Parathyroid adenoma (tissue), 2 donors: ENCODE measurements at regions not wholly inside any gene's neighbourhood (a gene's known extent, or its start where the extent isn't known, plus 50 kb on each side); places are given as distances from the start of the nearest gene placed in this dataset.

ENCODE experiments used
- H2AFZ ChIP-seq: fragments of 300-600 bp; sonication (generic); one replicate; pipeline ENCODE4 v1.7.0; 2017; ENCODE audit warnings: antibody characterized with exemption, mild to moderate bottlenecking
- H3K27ac ChIP-seq: fragments of 300-600 bp; sonication (generic); one replicate; pipeline ENCODE4 v1.7.0; 2017
- H3K27me3 ChIP-seq: fragments of 300-600 bp; sonication (generic); one replicate; pipeline ENCODE4 v1.7.0; 2017; ENCODE audit warnings: low read length; ENCODE audit not compliant: control insufficient read depth, insufficient read depth
- H3K36me3 ChIP-seq: fragments of 300-600 bp; sonication (generic); one replicate; pipeline ENCODE4 v1.7.0; 2017; ENCODE audit warnings: low read length; ENCODE audit not compliant: control insufficient read depth, insufficient read depth
- H3K4me1 ChIP-seq: fragments of 300-600 bp; sonication (generic); one replicate; pipeline ENCODE4 v1.7.0; 2017; ENCODE audit warnings: control low read depth
- H3K4me2 ChIP-seq: fragments of 300-600 bp; sonication (generic); one replicate; pipeline ENCODE4 v1.7.0; 2017; ENCODE audit warnings: low read length
- H3K4me3 ChIP-seq: fragments of 300-600 bp; sonication (generic); one replicate; pipeline ENCODE4 v1.7.0; 2017; ENCODE audit warnings: low read depth, low read length
- H3K79me2 ChIP-seq: fragments of 300-600 bp; sonication (generic); one replicate; pipeline ENCODE4 v1.7.0; 2017; ENCODE audit warnings: control low read depth
- H3K9ac ChIP-seq: fragments of 300-600 bp; sonication (generic); one replicate; pipeline ENCODE4 v1.7.0; 2017; ENCODE audit warnings: mild to moderate bottlenecking
- H3K9me3 ChIP-seq: fragments of 300-600 bp; sonication (generic); one replicate; pipeline ENCODE4 v1.7.0; 2017; ENCODE audit warnings: low read length; ENCODE audit not compliant: control insufficient read depth
- TF ChIP-seq, protein P1 (sequence below): fragments of 300-600 bp; sonication (generic); IDR thresholded peaks from one replicate; pipeline ENCODE4 v1.7.0; 2017; ENCODE audit warnings: antibody characterized with exemption, mild to moderate bottlenecking
- donor health status: primary hyperparathyroidism.

- Histone ChIP-seq H3K4me1 (no peaks in the 10 kb centered on the region), H3K79me2 (no peaks in the 10 kb centered on the region), H3K4me2 (no peak overlapping the region), H3K4me3 (no peak overlapping the region), H3K27ac (no peak overlapping the region), H3K9me3 (no peaks in the 10 kb centered on the region), H3K36me3 (no peaks in the 10 kb centered on the region), H3K27me3 (no peaks in the 10 kb centered on the region), H2AFZ (no peak overlapping the region), H3K9ac (no peak overlapping the region)
- TF ChIP-seq, protein P1, sequence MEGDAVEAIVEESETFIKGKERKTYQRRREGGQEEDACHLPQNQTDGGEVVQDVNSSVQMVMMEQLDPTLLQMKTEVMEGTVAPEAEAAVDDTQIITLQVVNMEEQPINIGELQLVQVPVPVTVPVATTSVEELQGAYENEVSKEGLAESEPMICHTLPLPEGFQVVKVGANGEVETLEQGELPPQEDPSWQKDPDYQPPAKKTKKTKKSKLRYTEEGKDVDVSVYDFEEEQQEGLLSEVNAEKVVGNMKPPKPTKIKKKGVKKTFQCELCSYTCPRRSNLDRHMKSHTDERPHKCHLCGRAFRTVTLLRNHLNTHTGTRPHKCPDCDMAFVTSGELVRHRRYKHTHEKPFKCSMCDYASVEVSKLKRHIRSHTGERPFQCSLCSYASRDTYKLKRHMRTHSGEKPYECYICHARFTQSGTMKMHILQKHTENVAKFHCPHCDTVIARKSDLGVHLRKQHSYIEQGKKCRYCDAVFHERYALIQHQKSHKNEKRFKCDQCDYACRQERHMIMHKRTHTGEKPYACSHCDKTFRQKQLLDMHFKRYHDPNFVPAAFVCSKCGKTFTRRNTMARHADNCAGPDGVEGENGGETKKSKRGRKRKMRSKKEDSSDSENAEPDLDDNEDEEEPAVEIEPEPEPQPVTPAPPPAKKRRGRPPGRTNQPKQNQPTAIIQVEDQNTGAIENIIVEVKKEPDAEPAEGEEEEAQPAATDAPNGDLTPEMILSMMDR = no peak
Observed at GRCh38 chr1:22323141-22323845, 128.4 kb upstream of the ZBTB40 start.

GRCh38 chr1:22323846-22324504 is 127.7 kb upstream of the ZBTB40 start:
- no peak overlapping the region for H3K27ac ChIP-seq
- H3K9ac ChIP-seq = no peak overlapping the region
- TF ChIP-seq, protein P1 = no peak
- H3K4me2 ChIP-seq = no peak overlapping the region
- H3K4me3 ChIP-seq = no peak overlapping the region
- H3K9me3 ChIP-seq = no peaks in the 10 kb centered on the region
- no peak overlapping the region for H2AFZ ChIP-seq
- H3K36me3 ChIP-seq = no peaks in the 10 kb centered on the region
- no peaks in the 10 kb centered on the region for H3K27me3 ChIP-seq
- no peaks in the 10 kb centered on the region for H3K79me2 ChIP-seq
- no peaks in the 10 kb centered on the region for H3K4me1 ChIP-seq

DNA sequence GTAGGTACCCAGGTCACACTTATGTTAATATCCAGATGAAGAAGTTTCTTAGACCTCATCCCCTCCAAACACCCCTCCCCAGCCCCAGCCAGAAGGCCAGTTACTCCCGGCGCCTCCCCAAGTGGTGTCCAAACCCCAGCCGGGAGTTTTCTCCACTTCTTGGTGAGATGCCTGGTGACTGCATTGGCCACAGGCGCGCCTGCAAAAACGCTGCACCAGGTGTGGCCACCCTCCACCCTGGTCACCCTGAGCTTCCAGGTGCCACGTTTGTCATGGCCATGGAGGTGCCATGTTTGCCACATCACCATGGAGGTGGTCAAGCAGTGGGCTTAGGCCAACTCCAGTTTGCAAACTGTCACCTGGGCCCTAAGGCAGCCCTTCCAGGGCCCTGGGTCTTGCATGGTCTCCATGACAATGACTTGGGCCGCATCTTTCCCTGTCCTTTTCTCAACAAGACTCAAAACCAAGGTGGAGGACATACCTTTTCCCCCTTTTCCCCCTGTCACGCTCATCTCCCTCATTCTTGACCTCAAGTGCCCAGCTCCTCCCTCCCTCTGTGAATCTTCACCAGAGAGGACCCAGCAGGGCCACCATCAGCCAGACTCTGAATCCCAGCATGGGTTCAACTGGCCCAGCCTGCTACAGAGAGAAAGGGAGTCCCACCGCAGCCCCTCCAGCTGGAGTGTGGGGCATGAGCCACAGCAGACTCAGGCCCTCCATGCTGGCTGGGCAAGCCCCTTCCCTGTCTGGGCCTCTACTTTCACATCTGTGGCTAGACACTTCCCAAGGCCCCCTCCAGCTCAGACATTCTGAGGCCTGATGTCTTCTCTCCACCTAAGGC is 125.9 kb upstream of the ZBTB40 start:
- H3K27me3 ChIP-seq = no peaks in the 10 kb centered on the region
- no peaks in the 10 kb centered on the region for H3K4me1 ChIP-seq
- no peak overlapping the region for H2AFZ ChIP-seq
- H3K36me3 ChIP-seq = no peaks in the 10 kb centered on the region
- no peak overlapping the region for H3K4me3 ChIP-seq
- no peaks in the 10 kb centered on the region for H3K9me3 ChIP-seq
- H3K4me2 ChIP-seq = no peak overlapping the region
- no peak overlapping the region for H3K9ac ChIP-seq
- H3K27ac ChIP-seq = no peak overlapping the region
- TF ChIP-seq, protein P1 = no peak
- H3K79me2 ChIP-seq = no peaks in the 10 kb centered on the region

DNA sequence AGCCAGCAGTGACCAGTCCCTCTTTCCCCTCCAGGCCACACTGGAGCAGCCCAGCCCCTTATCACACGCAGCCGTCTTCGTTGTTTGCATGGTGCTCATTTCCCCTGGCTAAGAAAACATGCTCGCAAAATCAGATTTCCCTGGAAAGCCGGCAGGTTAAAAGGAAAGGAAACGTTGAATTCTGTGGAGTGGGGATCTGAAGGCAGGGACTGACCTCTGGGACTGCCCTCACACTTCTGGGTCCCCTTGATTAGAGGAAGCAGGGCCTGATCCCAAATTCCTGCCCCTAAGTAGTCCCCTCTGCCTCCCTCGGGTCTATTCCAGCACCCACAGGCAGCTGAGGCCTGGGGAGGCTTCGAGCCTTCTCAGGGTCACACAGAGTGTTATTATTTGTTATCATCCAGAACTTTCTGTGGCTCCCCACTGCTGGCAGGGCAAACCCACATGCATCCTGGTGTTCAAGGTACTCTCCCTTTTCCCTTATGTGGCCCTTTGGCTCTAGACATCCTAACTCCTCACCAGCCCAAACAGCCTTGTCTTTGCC is 125.2 kb upstream of the ZBTB40 start:
- H3K4me1 ChIP-seq = no peaks in the 10 kb centered on the region
- TF ChIP-seq, protein P1 = no peak
- H3K36me3 ChIP-seq = no peaks in the 10 kb centered on the region
- no peaks in the 10 kb centered on the region for H3K9me3 ChIP-seq
- H3K27ac ChIP-seq = no peak overlapping the region
- no peaks in the 10 kb centered on the region for H3K27me3 ChIP-seq
- no peak overlapping the region for H2AFZ ChIP-seq
- no peaks in the 10 kb centered on the region for H3K79me2 ChIP-seq
- no peak overlapping the region for H3K9ac ChIP-seq
- H3K4me3 ChIP-seq = no peak overlapping the region
- H3K4me2 ChIP-seq = no peak overlapping the region
